KG1 (cell line): ENCODE measurements at regions not wholly inside any gene's neighbourhood (a gene's known extent, or its start where the extent isn't known, plus 50 kb on each side); places are given as distances from the start of the nearest gene placed in this dataset.

ENCODE experiments used
- DNase-seq: peaks from one replicate; lab custom pipeline; 2025; lab: John Stamatoyannopoulos, UW

GRCh38 chr2:58669998-58670397 lies 428.9 kb upstream of the FANCL start:
- DNase-seq: no peak

GRCh38 chr2:58667137-58667774 lies 426.1 kb upstream of the FANCL start:
- no peak for DNase-seq

GRCh38 chr2:58666323-58666970 lies 425.3 kb upstream of the FANCL start:
- DNase-seq: no peak

DNA sequence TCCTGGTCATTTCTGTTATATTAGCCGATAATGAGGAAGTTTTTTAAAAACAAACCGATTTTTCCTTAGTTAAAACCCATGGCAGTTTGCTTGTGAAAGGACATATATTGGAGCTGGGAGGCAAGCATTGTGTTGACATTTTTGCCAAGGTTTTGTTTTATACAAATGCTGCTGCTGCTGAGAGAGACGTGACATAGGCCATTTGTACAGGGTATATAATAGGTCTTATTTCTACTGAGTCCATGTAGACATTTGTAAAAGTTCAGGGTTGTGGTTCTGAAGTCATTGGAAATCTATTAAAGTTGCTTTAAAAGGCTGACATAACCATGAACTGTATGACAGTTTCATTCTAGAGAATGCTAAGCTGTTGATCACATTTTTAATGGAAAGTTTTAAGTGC lies 424.0 kb upstream of the FANCL start:
- no peak for DNase-seq

GRCh38 chr2:58664523-58665151 lies 423.5 kb upstream of the FANCL start:
- DNase-seq: no peak

DNA sequence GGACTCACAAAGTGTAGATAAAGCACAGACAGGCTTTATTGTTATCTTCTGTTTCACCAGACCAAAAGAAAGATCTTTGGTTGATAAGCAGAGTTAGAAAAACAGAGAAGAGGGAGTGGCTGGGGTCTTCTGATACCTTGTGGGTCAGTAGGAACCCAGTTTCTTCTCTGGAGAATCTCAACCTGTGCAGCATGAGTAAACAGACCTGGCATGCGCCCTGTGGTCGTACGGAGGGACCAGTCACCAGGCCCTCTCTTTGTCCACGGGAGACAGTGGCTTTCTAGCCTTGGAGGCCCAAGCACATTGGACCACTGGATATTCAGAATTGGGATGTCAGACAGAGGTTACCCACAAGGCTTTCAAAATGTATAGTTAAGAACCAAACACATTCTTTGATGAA lies 418.9 kb upstream of the FANCL start:
- DNase-seq: no peak

DNA sequence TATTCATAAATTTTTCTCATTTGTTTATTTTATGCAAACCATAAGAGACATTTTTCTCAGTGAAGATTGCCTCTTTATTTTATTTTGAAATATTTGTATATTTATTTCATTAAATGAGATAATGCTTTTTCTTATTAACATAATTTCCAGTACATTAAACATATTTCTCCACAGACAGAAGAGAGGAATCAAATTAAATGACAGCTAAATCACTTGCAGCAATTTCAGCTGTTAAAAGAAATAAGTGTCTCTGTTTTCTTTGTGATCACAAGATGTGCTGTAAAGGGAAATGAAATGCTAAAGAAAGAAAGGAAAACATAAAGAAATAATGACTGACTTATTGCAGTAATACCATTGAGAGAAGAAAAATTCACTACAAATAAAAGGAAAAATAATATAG lies 414.0 kb upstream of the FANCL start:
- DNase-seq: no peak

DNA sequence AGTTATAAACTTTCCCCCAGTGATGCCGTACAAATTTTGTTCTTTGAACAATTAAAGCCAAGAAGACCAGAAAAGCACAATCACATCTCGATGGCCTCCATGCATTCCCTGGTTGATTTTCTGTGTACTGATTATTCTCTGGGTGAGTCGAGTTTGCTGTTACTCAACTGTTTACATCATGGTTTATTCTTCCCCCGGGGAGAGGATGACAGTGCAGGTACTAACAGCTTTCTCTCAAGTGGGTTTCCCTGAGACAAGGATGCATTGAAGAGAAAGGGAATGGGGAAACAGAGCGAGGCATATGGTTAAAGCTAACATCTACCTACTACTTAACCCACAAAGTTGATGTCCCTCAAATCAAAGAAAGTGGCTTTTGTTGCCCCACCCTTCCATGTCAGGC lies 410.8 kb upstream of the FANCL start:
- DNase-seq: no peak

GRCh38 chr2:58650781-58651180 lies 409.7 kb upstream of the FANCL start:
- no peak for DNase-seq

DNA sequence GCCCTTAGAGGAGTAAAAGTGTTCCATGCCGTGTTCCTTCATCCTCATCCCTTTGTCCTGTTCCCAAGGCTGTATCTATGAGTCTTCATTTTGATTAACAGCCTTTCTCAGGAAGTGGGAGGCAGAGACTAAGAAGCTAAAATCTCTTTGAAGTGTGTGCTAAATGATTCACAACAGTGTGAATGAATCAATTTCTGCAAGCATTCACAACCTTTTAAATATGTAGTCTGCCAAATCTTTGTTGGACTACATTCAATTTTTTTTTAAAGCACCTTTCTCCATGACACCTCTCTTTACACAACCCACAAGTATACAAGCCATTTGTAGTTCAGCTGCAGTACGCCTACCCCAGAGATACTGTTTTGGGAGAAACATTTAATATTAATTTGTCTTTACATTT lies 408.6 kb upstream of the FANCL start:
- DNase-seq: no peak

GRCh38 chr2:58645017-58645416 lies 403.9 kb upstream of the FANCL start:
- DNase-seq: no peak

DNA sequence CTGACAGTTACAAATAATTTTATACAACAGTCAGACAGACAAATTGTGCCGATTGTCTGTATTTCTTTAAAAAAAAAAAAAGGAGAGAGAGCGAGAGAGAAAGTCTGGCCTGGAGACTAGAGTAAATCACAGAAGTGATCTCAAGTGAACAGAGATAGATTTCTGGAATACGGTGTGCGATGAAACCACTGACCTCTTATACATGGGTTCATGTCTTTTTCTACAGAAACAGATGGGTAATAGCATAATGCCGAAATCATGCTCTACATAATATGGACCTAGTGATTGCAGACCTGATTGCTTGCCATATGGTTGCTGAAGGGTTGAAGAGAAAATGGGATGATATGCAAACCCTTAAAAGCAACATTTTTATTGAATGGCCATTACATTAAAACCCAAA lies 403.3 kb upstream of the FANCL start:
- DNase-seq: no peak

GRCh38 chr2:58641001-58641400 lies 399.9 kb upstream of the FANCL start:
- no peak for DNase-seq

- DNase-seq: no peak
Measured at GRCh38 chr2:58640042-58640441, 398.9 kb upstream of the FANCL start.

DNA sequence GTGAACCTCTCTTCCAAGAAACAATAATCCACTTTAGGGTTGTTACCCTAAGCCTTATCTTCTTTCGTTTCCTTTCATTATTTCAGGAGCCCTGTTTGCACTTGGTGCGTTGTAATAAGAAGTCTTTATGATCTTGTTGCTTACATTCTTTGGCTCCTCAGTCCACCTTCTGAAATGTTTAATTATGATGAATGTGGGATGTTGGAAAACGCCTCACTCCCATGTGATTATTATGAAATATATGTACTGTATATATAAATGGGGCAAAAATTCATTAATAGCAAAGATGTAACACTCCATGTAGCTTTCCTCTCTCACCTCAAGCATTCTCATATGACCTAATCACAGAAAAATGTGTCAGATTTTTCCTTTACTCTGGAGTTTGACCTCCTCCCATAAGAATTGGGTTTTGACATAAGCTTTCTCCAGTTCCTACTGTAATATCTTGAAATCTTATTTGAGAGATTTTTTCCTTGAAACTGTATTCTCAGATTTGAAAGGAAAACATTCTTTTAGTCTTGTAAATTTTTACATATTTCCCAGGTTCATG lies 397.2 kb upstream of the FANCL start:
- DNase-seq: no peak

DNA sequence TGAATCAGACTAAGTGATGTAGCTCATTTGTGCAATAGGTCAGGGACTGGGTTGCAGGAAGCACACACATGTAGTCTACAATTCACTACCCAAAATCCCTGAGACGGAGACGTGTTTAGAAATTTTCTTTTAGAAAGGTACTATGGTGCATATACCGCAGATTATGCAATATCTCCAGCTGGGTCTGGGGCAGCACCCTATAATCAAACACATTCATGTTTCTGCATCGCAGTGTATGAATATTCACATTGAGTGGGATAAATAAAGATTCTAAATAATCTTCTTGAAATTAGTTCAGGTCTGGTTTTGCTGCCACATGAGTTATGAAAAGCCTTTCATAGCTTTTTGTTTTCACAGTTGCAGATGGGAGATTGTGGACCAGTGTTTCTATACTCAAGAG lies 395.7 kb upstream of the FANCL start:
- no peak for DNase-seq

GRCh38 chr2:58635801-58636375 lies 394.8 kb upstream of the FANCL start:
- DNase-seq: no peak

DNA sequence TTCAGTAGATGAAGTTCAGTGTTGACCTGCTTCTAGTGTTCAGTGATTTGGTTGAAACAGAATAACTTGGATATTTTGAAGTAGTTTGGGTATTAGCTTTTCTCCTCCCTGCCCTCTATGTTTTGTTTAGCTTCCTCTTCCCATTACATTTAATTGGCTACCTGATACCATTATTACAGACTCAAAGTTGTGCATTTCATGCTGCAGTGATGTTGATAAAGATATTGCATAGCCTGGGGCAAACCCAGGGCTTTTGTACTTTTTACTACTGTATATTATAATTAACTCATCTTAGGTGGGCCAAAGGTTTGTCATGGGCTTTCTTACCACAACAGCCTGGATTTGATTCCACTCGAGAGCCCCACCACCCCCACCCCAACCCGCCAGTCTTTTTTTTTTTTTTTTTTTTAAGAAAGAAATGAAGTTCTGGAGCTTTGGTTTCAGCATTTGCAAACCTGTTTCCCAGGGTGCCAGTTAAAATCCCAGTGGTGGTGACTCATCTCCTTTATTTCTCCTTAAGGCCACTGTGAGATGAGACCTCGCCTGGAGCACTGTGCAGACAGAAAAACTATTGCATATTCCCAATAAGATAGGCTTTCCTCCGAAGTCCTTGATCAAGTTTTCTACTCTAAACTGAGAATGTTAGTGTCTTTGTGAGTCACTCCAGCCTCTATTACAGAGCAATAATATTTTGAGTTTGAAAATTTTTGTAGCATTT lies 393.7 kb upstream of the FANCL start:
- DNase-seq: no peak

DNA sequence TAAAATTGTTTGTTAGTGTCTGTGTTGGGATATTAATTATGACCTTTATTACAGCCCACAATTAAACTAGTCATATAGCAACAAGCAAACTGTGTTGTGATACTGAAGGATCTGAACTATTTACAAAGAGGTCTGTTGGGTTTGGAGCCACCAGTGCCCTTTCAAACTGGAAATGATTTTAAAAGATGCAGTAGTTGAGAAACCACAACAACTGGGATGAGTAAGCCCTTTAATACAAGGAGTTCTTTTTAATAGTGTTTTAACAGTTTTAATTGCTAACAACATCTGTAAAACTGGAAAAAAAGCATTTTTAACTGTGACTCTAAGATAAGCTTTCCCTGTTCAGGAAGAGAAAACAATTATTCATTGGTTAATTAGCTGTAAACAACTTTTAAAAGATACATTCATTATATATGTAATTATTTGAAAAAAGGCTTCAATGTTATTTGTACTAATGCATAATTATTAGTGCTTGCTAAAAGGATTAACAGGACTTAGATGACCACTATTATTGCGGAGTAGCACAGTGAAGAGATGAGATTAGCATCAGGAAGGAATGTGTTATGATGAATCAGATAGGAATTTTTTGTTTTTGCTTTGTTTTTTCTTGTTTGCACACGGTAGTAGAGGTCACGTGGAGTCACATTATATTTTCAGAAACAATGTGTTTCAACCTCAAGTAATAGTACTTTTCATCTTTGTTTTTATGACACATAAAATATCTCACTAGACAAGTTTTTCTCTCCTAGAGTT lies 392.7 kb upstream of the FANCL start:
- no peak for DNase-seq

DNA sequence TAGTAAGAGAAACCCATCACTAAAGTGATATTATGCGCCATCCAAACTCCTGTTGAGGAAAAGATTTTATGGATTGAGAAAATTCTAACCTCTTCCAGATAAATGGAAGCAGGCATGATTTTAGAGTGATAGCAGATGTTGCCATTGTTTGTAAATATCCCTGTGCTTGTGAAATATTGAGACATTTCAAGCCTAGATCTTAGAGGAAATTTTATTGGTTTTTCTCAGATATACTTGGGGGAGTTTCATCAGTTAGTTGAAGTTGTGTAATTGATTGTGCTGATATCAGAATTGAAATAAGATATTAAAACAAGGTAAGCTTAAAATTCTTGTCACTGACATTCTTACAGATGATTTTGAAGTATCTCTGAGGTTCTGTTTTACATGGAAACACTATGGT lies 390.9 kb upstream of the FANCL start:
- no peak for DNase-seq

GRCh38 chr2:58629545-58630119 lies 388.5 kb upstream of the FANCL start:
- DNase-seq: no peak
